NB4 (cell line): ENCODE measurements at regions not wholly inside any gene's neighbourhood (a gene's known extent, or its start where the extent isn't known, plus 50 kb on each side); places are given as distances from the start of the nearest gene placed in this dataset.

Experiments used
- CTCF ChIP-seq: IDR thresholded peaks from one replicate; pipeline ENCODE4 v1.5.1; 2012; ENCODE audit warnings: low read depth, low read length
- TF ChIP-seq, protein P1 (sequence below): IDR thresholded peaks from 2 replicates; pipeline ENCODE4 v1.6.1; 2011; ENCODE audit warnings: low read depth, low read length

GRCh38 chr3:169020371-169020770 lies 643.1 kb downstream of the MECOM start:
- no peak for TF ChIP-seq CTCF
- TF ChIP-seq, protein P1, sequence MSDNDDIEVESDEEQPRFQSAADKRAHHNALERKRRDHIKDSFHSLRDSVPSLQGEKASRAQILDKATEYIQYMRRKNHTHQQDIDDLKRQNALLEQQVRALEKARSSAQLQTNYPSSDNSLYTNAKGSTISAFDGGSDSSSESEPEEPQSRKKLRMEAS, result no peak
